Lung (tissue), 11 donors: ENCODE measurements at regions not wholly inside any gene's neighbourhood (a gene's known extent, or its start where the extent isn't known, plus 50 kb on each side); places are given as distances from the start of the nearest gene placed in this dataset.
"Not testable (repeated sequence)": the region's sequence is repeated elsewhere in the genome, so short reads cannot be mapped to it uniquely, and the experiment has no call there.

ENCODE experiments used
- ATAC-seq: fragments of 200-7000 bp; cut with Tn5 transposase; one replicate; pipeline ENCODE4 v1.9.1; 2020; ENCODE audit warnings: moderate number of reproducible peaks; ENCODE audit not compliant: insufficient read depth, low FRiP score
- DNase-seq, 3 donors: peaks; one replicate each; pipeline ENCODE4 v3.0.0-alpha.2; 2013 to 2017
- H3K27ac ChIP-seq, 2 donors: one replicate each; pipeline ENCODE4 v1.5.1; 2013; ENCODE audit warnings: mild to moderate bottlenecking in 2 of 2, moderate library complexity in 2 of 2, control low read depth in 1 of 2, inconsistent platforms in 1 of 2, low read depth in 1 of 2, low read length in 1 of 2
- H3K27me3 ChIP-seq, 3 donors: one replicate each; pipeline ENCODE4 v1.5.1; 2013; ENCODE audit warnings: low read length in 2 of 3; ENCODE audit not compliant: control insufficient read depth in 3 of 3, insufficient read depth in 3 of 3
- H3K36me3 ChIP-seq, 4 donors: one replicate each; pipeline ENCODE4 v1.5.1; 2013; ENCODE audit warnings: low read length in 4 of 4, mild to moderate bottlenecking in 1 of 4, moderate library complexity in 1 of 4; ENCODE audit not compliant: control insufficient read depth in 4 of 4, insufficient read depth in 4 of 4
- H3K4me1 ChIP-seq, 5 donors: one replicate each; pipeline ENCODE4 v1.5.1; 2013; ENCODE audit warnings: low read length in 5 of 5, mild to moderate bottlenecking in 2 of 5, moderate library complexity in 1 of 5; ENCODE audit not compliant: control insufficient read depth in 5 of 5, insufficient read depth in 5 of 5
- H3K4me3 ChIP-seq: one replicate; pipeline ENCODE4 v1.5.1; 2013; ENCODE audit warnings: mild to moderate bottlenecking, control low read depth, moderate library complexity
- H3K9ac ChIP-seq, 2 donors: one replicate each; pipeline ENCODE4 v1.5.1; 2013; ENCODE audit warnings: low read length in 2 of 2, control low read depth in 1 of 2; ENCODE audit not compliant: insufficient read depth in 1 of 2
- H3K9me3 ChIP-seq, 4 donors: one replicate each; pipeline ENCODE4 v1.5.1; 2013; ENCODE audit warnings: low read length in 3 of 4, mild to moderate bottlenecking in 1 of 4, moderate library complexity in 1 of 4; ENCODE audit not compliant: control insufficient read depth in 4 of 4, insufficient read depth in 3 of 4
- WGBS, 2 donors: extraction: QIAGEN DNeasy Blood & Tissue Kit; methylation state at CpG; one replicate each; pipeline ENCODE4 v1.1.7; 2013; 5-methylcytosine and 5-hydroxymethylcytosine counted together
- TF ChIP-seq, protein P1 (sequence below): IDR thresholded peaks from 2 replicates; pipeline ENCODE4 v1.5.1; 2012; ENCODE audit warnings: mild to moderate bottlenecking; ENCODE audit errors: control extremely low read depth, extremely low read depth
- donor health status: control.
- donor health status: control.
- donor health status: Bipolar disorder and iron deficiency.
- donor health status: healthy.
- donor health status: DM: yes; HTN: yes; CAD: no.

DNA sequence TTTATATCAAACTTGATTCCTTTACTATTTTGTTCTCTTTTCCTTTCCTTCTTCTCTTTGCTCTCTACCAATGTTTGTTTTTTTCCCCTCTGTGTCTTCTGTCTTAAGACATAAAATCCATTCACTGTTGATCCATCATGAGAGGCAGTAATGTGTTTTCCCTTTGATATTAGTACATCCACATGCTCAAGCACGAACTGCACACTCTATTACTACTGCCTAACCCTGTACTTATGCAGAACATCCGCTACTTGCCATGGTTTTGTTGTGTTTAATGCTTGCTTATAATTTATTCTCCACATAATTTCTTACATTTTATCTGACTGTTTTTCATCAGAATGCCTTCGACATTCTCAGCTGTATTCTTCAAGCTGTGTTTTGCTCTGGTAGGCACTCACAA lies 159.0 kb upstream of the PCDH9 start:
- H3K4me1 ChIP-seq = no peaks in the 10 kb centered on the region
- H3K27ac ChIP-seq = no peak overlapping the region
- TF ChIP-seq, protein P1, sequence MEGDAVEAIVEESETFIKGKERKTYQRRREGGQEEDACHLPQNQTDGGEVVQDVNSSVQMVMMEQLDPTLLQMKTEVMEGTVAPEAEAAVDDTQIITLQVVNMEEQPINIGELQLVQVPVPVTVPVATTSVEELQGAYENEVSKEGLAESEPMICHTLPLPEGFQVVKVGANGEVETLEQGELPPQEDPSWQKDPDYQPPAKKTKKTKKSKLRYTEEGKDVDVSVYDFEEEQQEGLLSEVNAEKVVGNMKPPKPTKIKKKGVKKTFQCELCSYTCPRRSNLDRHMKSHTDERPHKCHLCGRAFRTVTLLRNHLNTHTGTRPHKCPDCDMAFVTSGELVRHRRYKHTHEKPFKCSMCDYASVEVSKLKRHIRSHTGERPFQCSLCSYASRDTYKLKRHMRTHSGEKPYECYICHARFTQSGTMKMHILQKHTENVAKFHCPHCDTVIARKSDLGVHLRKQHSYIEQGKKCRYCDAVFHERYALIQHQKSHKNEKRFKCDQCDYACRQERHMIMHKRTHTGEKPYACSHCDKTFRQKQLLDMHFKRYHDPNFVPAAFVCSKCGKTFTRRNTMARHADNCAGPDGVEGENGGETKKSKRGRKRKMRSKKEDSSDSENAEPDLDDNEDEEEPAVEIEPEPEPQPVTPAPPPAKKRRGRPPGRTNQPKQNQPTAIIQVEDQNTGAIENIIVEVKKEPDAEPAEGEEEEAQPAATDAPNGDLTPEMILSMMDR = no peak
- no peak overlapping the region for H3K9ac ChIP-seq
- ATAC-seq (no peak), DNase-seq (no peak)
- no peaks in the 10 kb centered on the region for H3K9me3 ChIP-seq
- no peaks in the 10 kb centered on the region for H3K36me3 ChIP-seq
- H3K27me3 ChIP-seq = no peaks in the 10 kb centered on the region
- H3K4me3 ChIP-seq = no peak overlapping the region
- 76 to 82% methylated on average over 3 of the region's 3 CpGs for WGBS, 2 donors

DNA sequence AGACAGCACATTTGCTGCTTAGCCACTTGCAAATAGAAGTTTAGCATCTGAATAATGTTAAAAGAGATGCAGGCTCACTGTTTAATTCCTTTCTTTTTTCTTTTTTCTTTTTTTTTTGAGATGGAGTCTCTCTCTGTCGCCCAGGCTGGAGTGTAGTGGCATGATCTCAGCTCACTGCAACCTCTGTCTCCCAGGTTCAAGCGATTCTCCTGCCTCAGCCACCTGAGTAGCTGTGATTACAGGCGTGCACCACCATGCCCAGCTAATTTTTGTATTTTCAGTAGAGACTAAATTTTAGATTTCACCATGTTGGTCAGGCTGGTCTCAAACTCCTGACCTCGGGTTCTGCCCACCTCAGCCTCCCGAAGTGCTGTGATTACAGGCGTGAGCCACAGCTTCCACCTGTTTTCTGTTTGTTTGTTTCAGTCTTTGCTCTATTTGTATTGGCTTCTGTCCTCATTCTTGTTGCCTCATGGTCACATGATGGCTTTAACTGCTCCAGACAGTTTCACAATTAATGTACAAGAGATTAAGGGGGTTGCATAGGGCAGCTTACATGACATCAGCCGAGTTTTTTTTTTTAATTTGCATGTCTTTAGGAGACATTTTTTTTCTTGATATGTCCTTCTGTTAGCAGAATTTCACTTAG lies 153.1 kb upstream of the PCDH9 start:
- H3K36me3 ChIP-seq, H3K9me3 ChIP-seq, H3K4me3 ChIP-seq, H3K27me3 ChIP-seq, H3K9ac ChIP-seq, ATAC-seq, H3K4me1 ChIP-seq, H3K27ac ChIP-seq: not testable (repeated sequence)
- 70 to 72% methylated on average over 7 of the region's 7 CpGs for WGBS, 2 donors
- DNase-seq = peak in 1 of 3 donors; percentile 5

- WGBS, 2 donors = 81 to 84% methylated on average over 1 of the region's 1 CpG
- Histone ChIP-seq H3K36me3 (no peaks in the 10 kb centered on the region), H3K9me3 (no peaks in the 10 kb centered on the region), H3K27ac (no peak overlapping the region), H3K27me3 (no peaks in the 10 kb centered on the region), H3K4me3 (no peak overlapping the region), H3K9ac (no peak overlapping the region), H3K4me1 (peaks cover 0 to 4% (median 0%) of the 10 kb centered on the region in 5 donors)
- DNase-seq = no peak
- no peak for ATAC-seq
- TF ChIP-seq, protein P1 = no peak
These were observed 147.8 kb upstream of the PCDH9 start for GRCh38 chr13:67377919-67378318.

DNA sequence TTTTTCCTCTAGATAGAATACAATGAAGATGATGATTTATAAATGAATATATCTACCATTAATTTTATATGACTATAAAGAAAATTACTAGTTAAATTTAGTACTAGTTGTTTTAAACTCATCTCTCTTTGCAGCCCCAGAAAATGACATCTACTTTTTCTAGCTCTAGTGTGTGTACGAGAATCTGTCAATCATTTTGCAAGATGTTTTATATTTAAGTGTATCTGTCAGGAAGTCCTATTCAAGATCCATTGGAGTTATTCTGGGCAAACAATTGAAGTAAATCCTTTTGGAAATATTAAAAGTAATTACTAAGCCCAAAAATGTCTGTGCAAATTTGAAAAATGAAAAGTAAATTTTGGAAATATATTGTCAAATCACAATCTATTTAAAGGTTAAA lies 144.3 kb upstream of the PCDH9 start:
- Histone ChIP-seq H3K4me3 (no peak overlapping the region), H3K27ac (no peak overlapping the region), H3K9ac (no peak overlapping the region), H3K4me1 (peaks cover 0 to 7% (median 0%) of the 10 kb centered on the region in 5 donors), H3K9me3 (no peaks in the 10 kb centered on the region), H3K36me3 (no peaks in the 10 kb centered on the region), H3K27me3 (no peaks in the 10 kb centered on the region)
- no peak for DNase-seq
- TF ChIP-seq, protein P1 = no peak
- ATAC-seq = no peak
- WGBS, 2 donors = 73 to 76% methylated on average over 1 of the region's 1 CpG
